ENCODE measurements at regions not wholly inside any gene's neighbourhood (a gene's known extent, or its start where the extent isn't known, plus 50 kb on each side); places are given as distances from the start of the nearest gene placed in this dataset.

DNA sequence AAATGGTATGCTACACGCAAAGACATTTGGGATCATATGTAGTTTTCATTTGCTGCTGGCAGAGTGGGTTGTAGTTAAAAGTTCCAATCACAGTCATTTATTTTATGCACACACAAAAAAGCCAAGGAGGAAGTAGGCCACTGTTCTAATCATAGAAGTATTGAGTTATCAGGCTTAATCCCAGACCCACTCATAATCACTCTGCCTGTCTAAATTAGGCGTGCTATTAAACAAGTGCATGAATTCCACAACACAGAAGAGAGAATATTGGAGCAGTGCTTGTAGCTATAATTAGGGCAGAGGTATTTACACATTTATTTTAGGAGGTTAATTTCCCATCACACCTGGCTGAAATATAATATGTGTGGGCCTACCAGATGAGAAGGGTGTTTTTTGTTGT lies 65.7 kb upstream of the FIGN start:
- DNase-seq: no peak

DNA sequence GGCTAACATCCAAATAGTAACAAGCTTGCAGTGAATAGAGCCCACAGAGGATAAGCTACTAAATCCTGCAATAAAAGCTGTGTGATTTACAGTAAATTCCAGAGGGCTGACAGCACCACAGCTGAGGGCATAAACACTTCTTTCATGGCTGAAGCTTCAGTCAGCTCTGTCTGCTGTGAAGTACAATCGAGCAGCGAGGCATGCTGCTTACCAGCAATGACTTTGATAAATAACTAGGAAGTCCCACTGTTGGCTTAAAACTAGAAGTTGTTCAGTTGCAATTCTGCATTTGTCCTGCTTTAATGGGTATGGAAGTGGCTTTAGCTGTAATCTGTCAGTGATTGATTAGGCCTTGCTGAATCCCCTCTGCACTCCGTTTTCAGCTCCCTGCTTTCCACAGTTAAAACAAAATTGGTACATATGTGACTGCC lies 65.2 kb upstream of the FIGN start:
- DNase-seq: no peak

DNA sequence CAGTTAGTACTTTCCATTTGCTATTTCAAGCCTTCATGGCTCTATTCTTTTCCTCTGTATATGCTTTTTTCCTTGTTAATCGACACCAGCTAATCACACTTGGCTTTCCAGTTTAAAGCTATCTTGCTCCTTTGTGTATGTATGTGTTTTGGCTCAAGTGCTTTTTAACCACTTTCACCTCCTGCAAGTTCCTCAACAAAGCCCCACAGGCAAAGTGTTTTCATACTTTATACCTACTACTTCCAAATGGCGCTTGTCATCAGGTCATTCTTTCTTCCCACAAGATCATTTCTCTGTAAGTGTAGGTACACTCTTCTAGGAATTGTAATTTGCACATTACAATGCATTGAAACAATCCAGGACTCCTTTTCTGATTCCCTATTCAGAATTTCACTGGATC lies 64.0 kb upstream of the FIGN start:
- DNase-seq: no peak

- no peak for DNase-seq
These were observed 58.8 kb upstream of the FIGN start for GRCh38 chr2:163794635-163795034.
